ENCODE measurements at regions not wholly inside any gene's neighbourhood (a gene's known extent, or its start where the extent isn't known, plus 50 kb on each side); places are given as distances from the start of the nearest gene placed in this dataset.

- Mint-ChIP-seq H3K27me3 (ENCODE audit: low read depth) (no peaks in the 10 kb centered on the region), H3K4me3 (no peak overlapping the region), H3K36me3 (ENCODE audit: low read depth) (no peaks in the 10 kb centered on the region), H3K27ac (no peak overlapping the region), H3K9me3 (no peaks in the 10 kb centered on the region), H3K4me1 (ENCODE audit: low read depth) (no peaks in the 10 kb centered on the region)
- DNase-seq (ENCODE audit: low spot score), result no peak
Observed at GRCh38 chr12:33323823-33324222, 115.8 kb downstream of the SYT10 start.

- H3K4me3 Mint-ChIP-seq, result no peak overlapping the region
- no peak for DNase-seq (ENCODE audit: low spot score)
- H3K27me3 Mint-ChIP-seq (ENCODE audit: low read depth), result no peaks in the 10 kb centered on the region
- H3K36me3 Mint-ChIP-seq (ENCODE audit: low read depth), result no peaks in the 10 kb centered on the region
- no peaks in the 10 kb centered on the region for H3K9me3 Mint-ChIP-seq
- no peaks in the 10 kb centered on the region for H3K4me1 Mint-ChIP-seq (ENCODE audit: low read depth)
- H3K27ac Mint-ChIP-seq, result no peak overlapping the region
Observed at GRCh38 chr12:33322519-33322918, 117.1 kb downstream of the SYT10 start.

DNA sequence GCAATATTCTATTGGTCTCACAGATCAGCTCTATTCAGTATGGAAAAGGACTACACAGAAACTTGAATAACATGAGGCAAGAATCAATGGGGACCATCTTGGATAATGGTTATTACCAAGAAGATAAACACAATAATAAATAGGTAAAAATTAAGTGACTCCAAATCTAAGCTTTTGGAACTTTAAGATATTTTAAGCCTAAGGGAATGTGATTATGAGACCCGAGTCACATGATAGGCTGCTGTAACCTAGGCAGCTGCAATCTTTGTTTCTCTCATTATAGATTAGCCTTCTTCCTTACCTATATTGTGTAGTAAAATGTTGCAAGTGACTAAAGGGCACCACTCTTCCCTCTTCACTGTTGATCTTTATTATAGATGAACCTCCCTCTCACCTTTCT, 121.9 kb downstream of the SYT10 start:
- Mint-ChIP-seq H3K9me3 (no peaks in the 10 kb centered on the region), H3K4me1 (ENCODE audit: low read depth) (no peaks in the 10 kb centered on the region), H3K36me3 (ENCODE audit: low read depth) (no peaks in the 10 kb centered on the region), H3K4me3 (no peak overlapping the region), H3K27me3 (ENCODE audit: low read depth) (no peaks in the 10 kb centered on the region), H3K27ac (no peak overlapping the region)
- no peak for DNase-seq (ENCODE audit: low spot score)

DNA sequence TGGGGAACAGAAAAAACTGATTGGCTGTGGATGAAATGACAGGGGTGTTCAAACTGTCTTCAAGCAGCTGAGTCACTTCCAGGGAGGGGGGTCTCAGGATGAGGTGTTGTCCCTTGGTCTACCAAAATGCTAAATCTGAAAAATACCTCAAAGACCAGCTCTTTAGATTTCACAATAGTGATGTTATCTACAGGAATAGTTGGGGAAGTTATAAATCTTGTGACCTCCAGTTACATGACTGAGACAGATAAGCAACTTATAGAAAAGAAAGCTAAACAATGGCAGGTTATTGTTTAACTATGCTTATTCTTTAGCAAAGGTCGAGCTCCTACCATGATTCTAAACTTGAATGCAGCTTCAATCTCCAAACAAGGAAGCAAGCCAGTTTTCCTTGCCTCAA, 125.4 kb downstream of the SYT10 start:
- no peak for DNase-seq (ENCODE audit: low spot score)
- H3K36me3 Mint-ChIP-seq (ENCODE audit: low read depth), result no peaks in the 10 kb centered on the region
- H3K9me3 Mint-ChIP-seq, result peaks cover 5% of the 10 kb centered on the region
- H3K4me3 Mint-ChIP-seq, result no peak overlapping the region
- H3K4me1 Mint-ChIP-seq (ENCODE audit: low read depth), result no peaks in the 10 kb centered on the region
- no peaks in the 10 kb centered on the region for H3K27me3 Mint-ChIP-seq (ENCODE audit: low read depth)
- H3K27ac Mint-ChIP-seq, result no peak overlapping the region

DNA sequence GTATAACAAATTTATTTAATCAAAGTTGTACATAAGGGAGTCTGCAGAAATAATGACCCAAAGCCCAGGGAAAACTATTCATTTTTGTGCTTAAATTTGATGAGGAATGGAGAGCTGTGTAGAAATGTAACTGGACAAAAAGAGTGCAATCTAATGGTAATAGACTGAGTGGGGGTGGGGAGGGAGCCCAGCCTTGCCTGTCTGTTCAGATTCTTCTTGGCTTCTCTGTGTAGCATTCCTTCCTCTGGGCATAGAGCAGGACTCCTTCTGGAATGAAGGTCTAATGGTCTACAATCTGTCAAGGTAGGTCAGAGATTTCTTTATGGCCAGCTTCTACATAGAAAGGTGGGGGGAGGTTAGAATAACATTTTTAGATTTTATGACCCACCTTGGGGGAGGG, 126.1 kb downstream of the SYT10 start:
- Mint-ChIP-seq H3K9me3 (peaks cover 12% of the 10 kb centered on the region), H3K27ac (no peak overlapping the region), H3K27me3 (ENCODE audit: low read depth) (no peaks in the 10 kb centered on the region)

GRCh38 chr12:33310471-33310870, 129.1 kb downstream of the SYT10 start:
- no peak overlapping the region for H3K27ac Mint-ChIP-seq
- H3K9me3 Mint-ChIP-seq, result peaks cover 12% of the 10 kb centered on the region
- H3K27me3 Mint-ChIP-seq (ENCODE audit: low read depth), result no peaks in the 10 kb centered on the region
- DNase-seq (ENCODE audit: low spot score), result no peak
- H3K4me3 Mint-ChIP-seq, result no peak overlapping the region
- H3K4me1 Mint-ChIP-seq (ENCODE audit: low read depth), result no peaks in the 10 kb centered on the region
- no peaks in the 10 kb centered on the region for H3K36me3 Mint-ChIP-seq (ENCODE audit: low read depth)

More for the DNA sequence above, 126.1 kb downstream of the SYT10 start:
- Mint-ChIP-seq H3K4me3 (no peak overlapping the region), H3K4me1 (ENCODE audit: low read depth) (no peaks in the 10 kb centered on the region), H3K36me3 (ENCODE audit: low read depth) (no peaks in the 10 kb centered on the region)
- no peak for DNase-seq (ENCODE audit: low spot score)

GRCh38 chr12:33304176-33304575, 135.4 kb downstream of the SYT10 start:
- Mint-ChIP-seq H3K9me3 (peaks cover 20% of the 10 kb centered on the region), H3K36me3 (ENCODE audit: low read depth) (no peaks in the 10 kb centered on the region), H3K4me3 (no peak overlapping the region), H3K27me3 (ENCODE audit: low read depth) (no peaks in the 10 kb centered on the region), H3K27ac (no peak overlapping the region), H3K4me1 (ENCODE audit: low read depth) (no peaks in the 10 kb centered on the region)
- DNase-seq (ENCODE audit: low spot score), result no peak

- no peaks in the 10 kb centered on the region for H3K4me1 Mint-ChIP-seq (ENCODE audit: low read depth)
- no peak for DNase-seq (ENCODE audit: low spot score)
- H3K27ac Mint-ChIP-seq, result no peak overlapping the region
- peaks cover 22% of the 10 kb centered on the region for H3K9me3 Mint-ChIP-seq
- H3K36me3 Mint-ChIP-seq (ENCODE audit: low read depth), result no peaks in the 10 kb centered on the region
- no peak overlapping the region for H3K4me3 Mint-ChIP-seq
- no peaks in the 10 kb centered on the region for H3K27me3 Mint-ChIP-seq (ENCODE audit: low read depth)
Observed at GRCh38 chr12:33296529-33296928, 143.1 kb downstream of the SYT10 start.

DNA sequence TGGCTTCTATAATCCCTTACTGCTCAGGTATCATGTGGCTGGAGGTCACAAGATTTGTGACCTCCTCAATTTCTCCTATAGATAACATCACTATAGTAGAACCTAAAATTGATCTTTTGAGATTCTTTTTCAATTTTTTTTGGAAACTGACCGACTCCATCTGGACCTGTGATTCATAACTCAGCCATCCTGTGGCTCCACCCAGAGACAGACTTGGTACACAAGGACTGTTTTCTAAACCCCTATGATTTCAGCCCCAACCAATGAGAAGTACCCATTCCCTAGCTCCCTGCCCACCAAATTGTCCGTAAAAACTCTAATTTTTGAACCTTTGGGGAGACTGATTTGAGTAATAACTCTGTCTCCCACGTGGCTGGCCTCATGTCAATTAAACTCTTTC, 148.9 kb downstream of the SYT10 start:
- Mint-ChIP-seq H3K9me3 (peaks cover 7% of the 10 kb centered on the region), H3K4me1 (ENCODE audit: low read depth) (no peaks in the 10 kb centered on the region), H3K27ac (no peak overlapping the region), H3K27me3 (ENCODE audit: low read depth) (no peaks in the 10 kb centered on the region), H3K4me3 (no peak overlapping the region), H3K36me3 (ENCODE audit: low read depth) (no peaks in the 10 kb centered on the region)
- DNase-seq (ENCODE audit: low spot score), result no peak

- H3K36me3 Mint-ChIP-seq (ENCODE audit: low read depth), result no peaks in the 10 kb centered on the region
- no peak overlapping the region for H3K4me3 Mint-ChIP-seq
- no peak for DNase-seq (ENCODE audit: low spot score)
- no peaks in the 10 kb centered on the region for H3K4me1 Mint-ChIP-seq (ENCODE audit: low read depth)
- H3K9me3 Mint-ChIP-seq, result peaks cover 48% of the 10 kb centered on the region
- H3K27ac Mint-ChIP-seq, result no peak overlapping the region
- H3K27me3 Mint-ChIP-seq (ENCODE audit: low read depth), result no peaks in the 10 kb centered on the region
Observed at GRCh38 chr12:33283054-33283453, 156.6 kb downstream of the SYT10 start.

DNA sequence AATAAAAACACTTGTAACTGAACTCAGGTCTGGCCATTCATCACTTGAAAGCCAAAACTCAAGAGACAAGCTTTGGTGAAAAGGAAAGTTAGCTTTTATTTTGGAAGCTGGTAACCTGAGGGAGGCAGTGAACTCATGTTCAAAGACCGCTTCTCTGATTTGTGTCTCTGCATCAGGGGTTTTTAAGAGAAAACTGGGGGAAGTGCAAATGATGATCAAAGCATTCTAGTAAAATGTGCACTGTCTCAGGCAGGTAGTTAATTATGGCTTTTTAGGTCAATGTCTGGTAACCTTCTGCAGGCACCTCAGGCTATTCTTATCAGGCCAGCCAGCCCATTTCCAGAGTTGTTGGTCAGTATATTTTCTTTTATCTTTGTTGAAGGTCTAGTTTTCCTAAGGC, 162.2 kb downstream of the SYT10 start:
- Mint-ChIP-seq H3K27me3 (ENCODE audit: low read depth) (no peaks in the 10 kb centered on the region), H3K9me3 (peaks cover 46% of the 10 kb centered on the region), H3K27ac (no peak overlapping the region), H3K36me3 (ENCODE audit: low read depth) (no peaks in the 10 kb centered on the region), H3K4me3 (no peak overlapping the region), H3K4me1 (ENCODE audit: low read depth) (no peaks in the 10 kb centered on the region)
- DNase-seq (ENCODE audit: low spot score), result no peak

DNA sequence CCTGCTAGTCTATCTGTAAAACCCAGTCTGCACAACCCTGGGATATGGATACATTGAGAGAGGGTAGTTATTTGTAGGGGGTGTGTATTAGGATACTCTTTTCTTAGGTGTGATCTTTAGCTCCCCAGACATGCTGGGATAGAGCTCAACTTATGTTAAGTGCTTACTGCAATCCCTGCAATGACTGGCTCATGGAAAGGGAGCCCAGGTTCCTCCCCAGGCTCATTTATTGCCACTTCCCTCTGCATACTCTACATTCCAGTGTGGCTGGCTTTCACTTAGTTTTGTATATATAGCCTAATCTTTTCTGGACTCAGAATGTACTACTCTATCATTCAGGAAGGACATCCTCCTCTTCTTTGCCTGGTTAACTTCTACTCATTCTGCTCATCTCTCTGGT, 172.0 kb downstream of the SYT10 start:
- Mint-ChIP-seq H3K4me3 (no peak overlapping the region), H3K36me3 (ENCODE audit: low read depth) (no peaks in the 10 kb centered on the region), H3K4me1 (ENCODE audit: low read depth) (no peaks in the 10 kb centered on the region), H3K27ac (no peak overlapping the region), H3K27me3 (ENCODE audit: low read depth) (no peaks in the 10 kb centered on the region), H3K9me3 (peaks cover 9% of the 10 kb centered on the region)
- no peak for DNase-seq (ENCODE audit: low spot score)

DNA sequence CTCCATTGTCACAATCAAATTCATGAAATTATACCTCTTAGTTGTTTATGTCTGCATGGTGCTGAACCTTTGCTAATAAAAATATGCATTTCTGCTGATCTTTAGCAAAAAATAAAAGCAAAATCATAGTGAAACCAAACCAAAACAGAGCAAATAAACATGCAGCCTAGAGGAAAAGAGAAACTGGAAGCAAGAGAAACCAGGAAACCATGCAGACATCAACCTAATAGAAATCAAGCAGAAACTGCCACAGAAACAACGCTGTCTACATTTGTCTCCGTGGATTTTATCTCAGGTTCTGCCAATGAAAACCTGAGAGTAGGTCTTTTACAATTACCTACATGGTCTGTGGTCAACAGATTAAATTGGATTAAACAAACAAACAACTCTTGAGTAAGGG, 173.7 kb downstream of the SYT10 start:
- Mint-ChIP-seq H3K4me1 (ENCODE audit: low read depth) (no peaks in the 10 kb centered on the region), H3K4me3 (no peak overlapping the region), H3K9me3 (peaks cover 10% of the 10 kb centered on the region), H3K27me3 (ENCODE audit: low read depth) (no peaks in the 10 kb centered on the region), H3K36me3 (ENCODE audit: low read depth) (no peaks in the 10 kb centered on the region), H3K27ac (no peak overlapping the region)
- no peak for DNase-seq (ENCODE audit: low spot score)

GRCh38 chr12:33265033-33265731, 174.4 kb downstream of the SYT10 start:
- no peak overlapping the region for H3K4me3 Mint-ChIP-seq
- H3K27me3 Mint-ChIP-seq (ENCODE audit: low read depth), result no peaks in the 10 kb centered on the region
- H3K36me3 Mint-ChIP-seq (ENCODE audit: low read depth), result no peaks in the 10 kb centered on the region
- H3K27ac Mint-ChIP-seq, result no peak overlapping the region
- DNase-seq (ENCODE audit: low spot score), result no peak
- no peaks in the 10 kb centered on the region for H3K4me1 Mint-ChIP-seq (ENCODE audit: low read depth)
- H3K9me3 Mint-ChIP-seq, result peaks cover 12% of the 10 kb centered on the region

- no peaks in the 10 kb centered on the region for H3K27me3 Mint-ChIP-seq (ENCODE audit: low read depth)
- no peaks in the 10 kb centered on the region for H3K4me1 Mint-ChIP-seq (ENCODE audit: low read depth)
- H3K36me3 Mint-ChIP-seq (ENCODE audit: low read depth), result no peaks in the 10 kb centered on the region
- no peak overlapping the region for H3K4me3 Mint-ChIP-seq
- H3K9me3 Mint-ChIP-seq, result peaks cover 11% of the 10 kb centered on the region
- no peak for DNase-seq (ENCODE audit: low spot score)
- H3K27ac Mint-ChIP-seq, result no peak overlapping the region
Observed at GRCh38 chr12:33253178-33253577, 186.4 kb downstream of the SYT10 start.
